Chondrocyte (in vitro differentiated cells): ENCODE measurements at regions not wholly inside any gene's neighbourhood (a gene's known extent, or its start where the extent isn't known, plus 50 kb on each side); places are given as distances from the start of the nearest gene placed in this dataset.

ENCODE experiments used
- DNase-seq: peaks from one replicate; pipeline ENCODE4 v3.0.0; 2021; ENCODE audit warnings: mixed read lengths, low spot score
- H3K27ac Mint-ChIP-seq: one replicate; pipeline ENCODE4 v1.8.0; 2021; ENCODE audit warnings: mild to moderate bottlenecking, moderate library complexity, mixed read lengths; ENCODE audit not compliant: unreplicated experiment
- H3K27me3 Mint-ChIP-seq: 2 replicates; pipeline ENCODE4 v1.8.0; 2021; ENCODE audit warnings: low read depth, mixed read lengths
- H3K36me3 Mint-ChIP-seq: 2 replicates; pipeline ENCODE4 v1.8.0; 2021; ENCODE audit warnings: low read depth, mixed read lengths
- H3K4me1 Mint-ChIP-seq: 2 replicates; pipeline ENCODE4 v1.8.0; 2021; ENCODE audit warnings: low read depth, mild to moderate bottlenecking, mixed read lengths
- H3K4me3 Mint-ChIP-seq: one replicate; pipeline ENCODE4 v1.8.0; 2021; ENCODE audit warnings: mild to moderate bottlenecking, moderate library complexity, mixed read lengths; ENCODE audit not compliant: unreplicated experiment
- H3K9me3 Mint-ChIP-seq: 2 replicates; pipeline ENCODE4 v1.8.0; 2021; ENCODE audit warnings: low read depth, mixed read lengths
- CTCF ChIP-seq: fragments of 200-600 bp; sonication (generic); IDR thresholded peaks from 2 replicates; pipeline ENCODE4 v1.5.0; 2021; ENCODE audit warnings: antibody characterized with exemption, mild to moderate bottlenecking, moderate library complexity

GRCh38 chr9:115730845-115731244 lies 422.7 kb upstream of the PAPPA start:
- peaks cover 31% of the 10 kb centered on the region for H3K9me3 Mint-ChIP-seq
- H3K4me3 Mint-ChIP-seq = no peak overlapping the region
- peak overlapping the region; percentile 89 for H3K27ac Mint-ChIP-seq
- peaks cover 53% of the 10 kb centered on the region for H3K4me1 Mint-ChIP-seq
- H3K36me3 Mint-ChIP-seq = peaks cover 32% of the 10 kb centered on the region
- no peak for DNase-seq
- TF ChIP-seq CTCF = no peak
- no peaks in the 10 kb centered on the region for H3K27me3 Mint-ChIP-seq

- Mint-ChIP-seq H3K9me3 (peaks cover 13% of the 10 kb centered on the region), H3K27ac (peak overlapping the region; percentile 87), H3K27me3 (no peaks in the 10 kb centered on the region), H3K4me1 (peaks cover 56% of the 10 kb centered on the region), H3K36me3 (peaks cover 13% of the 10 kb centered on the region), H3K4me3 (peak overlapping the region; percentile 7)
- TF ChIP-seq CTCF = no peak
- no peak for DNase-seq
Measured at GRCh38 chr9:115733318-115734110, 420.1 kb upstream of the PAPPA start.

GRCh38 chr9:115739096-115739875 lies 414.3 kb upstream of the PAPPA start:
- H3K4me3 Mint-ChIP-seq = no peak overlapping the region
- H3K27ac Mint-ChIP-seq = peak overlapping the region; percentile 76
- peaks cover 38% of the 10 kb centered on the region for H3K4me1 Mint-ChIP-seq
- no peak for DNase-seq
- H3K9me3 Mint-ChIP-seq = peaks cover 3% of the 10 kb centered on the region
- no peaks in the 10 kb centered on the region for H3K27me3 Mint-ChIP-seq
- TF ChIP-seq CTCF = no peak
- peaks cover 7% of the 10 kb centered on the region for H3K36me3 Mint-ChIP-seq

- no peaks in the 10 kb centered on the region for H3K27me3 Mint-ChIP-seq
Measured at GRCh38 chr9:115740986-115741385, 412.6 kb upstream of the PAPPA start.

More at GRCh38 chr9:115740986-115741385, 412.6 kb upstream of the PAPPA start:
- peaks cover 4% of the 10 kb centered on the region for H3K9me3 Mint-ChIP-seq
- H3K4me3 Mint-ChIP-seq = no peak overlapping the region
- H3K36me3 Mint-ChIP-seq = peaks cover 8% of the 10 kb centered on the region
- H3K4me1 Mint-ChIP-seq = peaks cover 46% of the 10 kb centered on the region
- no peak for DNase-seq
- no peak for TF ChIP-seq CTCF
- H3K27ac Mint-ChIP-seq = no peak overlapping the region
